WTC11 (cell line): ENCODE measurements at regions not wholly inside any gene's neighbourhood (a gene's known extent, or its start where the extent isn't known, plus 50 kb on each side); places are given as distances from the start of the nearest gene placed in this dataset.

ENCODE experiments used
- ATAC-seq: fragments of 200-7000 bp; cut with Tn5 transposase; 2 replicates; pipeline ENCODE4 v1.10.0; 2021; ENCODE audit warnings: mild to moderate bottlenecking, moderate library complexity
- CTCF ChIA-PET: fragments of 300-600 bp; sonication (Branson Sonifier 250); formaldehyde crosslinking; loops from one replicate; lab custom pipeline; 2021; ENCODE audit warnings: antibody characterized with exemption; lab: Charles Lee
- POLR2A ChIA-PET: fragments of 350-600 bp; sonication (Branson Sonifier 250); formaldehyde crosslinking; loops from one replicate; lab custom pipeline; 2021; ENCODE audit warnings: antibody characterized with exemption; lab: Charles Lee
- DNase-seq: peaks from one replicate; pipeline ENCODE4 v3.0.0; 2021; ENCODE audit warnings: low spot score
- H3K27ac Mint-ChIP-seq: 2 replicates; pipeline ENCODE4 v1.8.0; 2021; ENCODE audit warnings: mixed read lengths
- H3K27me3 Mint-ChIP-seq: 2 replicates; pipeline ENCODE4 v1.8.0; 2021; ENCODE audit warnings: low read depth, mild to moderate bottlenecking, moderate library complexity, mixed read lengths
- H3K36me3 Mint-ChIP-seq: 2 replicates; pipeline ENCODE4 v1.8.0; 2021; ENCODE audit warnings: mixed read lengths
- H3K4me1 Mint-ChIP-seq: 2 replicates; pipeline ENCODE4 v1.8.0; 2022; ENCODE audit warnings: mixed read lengths
- H3K4me3 Mint-ChIP-seq: 2 replicates; pipeline ENCODE4 v1.8.0; 2021; ENCODE audit warnings: mild to moderate bottlenecking, moderate library complexity, mixed read lengths
- H3K9me3 Mint-ChIP-seq: 2 replicates; pipeline ENCODE4 v1.8.0; 2021; ENCODE audit warnings: mixed read lengths
- AR ChIP-seq: fragments of 250-450 bp; sonication (Bioruptor Pico); IDR thresholded peaks from 2 replicates; pipeline ENCODE4 v1.9.0; 2021; ENCODE audit warnings: mild to moderate bottlenecking
- ATF6 ChIP-seq: sonication (generic); formaldehyde crosslinking; IDR thresholded peaks from 2 replicates; pipeline ENCODE4 v1.8.1; 2023; ENCODE audit warnings: mild to moderate bottlenecking, missing genetic modification reagents
- CDX4 ChIP-seq: fragments of 250-450 bp; sonication (Bioruptor Pico); IDR thresholded peaks from 2 replicates; pipeline ENCODE4 v1.9.0; 2021; ENCODE audit warnings: moderate library complexity, mild to moderate bottlenecking, inconsistent platforms, borderline replicate concordance
- E2F1 ChIP-seq: sonication (generic); formaldehyde crosslinking; IDR thresholded peaks from 2 replicates; pipeline ENCODE4 v1.8.0; 2022; ENCODE audit warnings: mild to moderate bottlenecking, missing genetic modification reagents
- KAT7 ChIP-seq: sonication (generic); formaldehyde crosslinking; IDR thresholded peaks from 2 replicates; pipeline ENCODE4 v1.8.1; 2023; ENCODE audit warnings: missing genetic modification reagents, mild to moderate bottlenecking, borderline replicate concordance
- MLX ChIP-seq: sonication (generic); formaldehyde crosslinking; IDR thresholded peaks from 2 replicates; pipeline ENCODE4 v1.8.1; 2023; ENCODE audit warnings: mild to moderate bottlenecking, missing genetic modification reagents, moderate library complexity
- MYBL2 ChIP-seq: sonication (generic); formaldehyde crosslinking; IDR thresholded peaks from 2 replicates; pipeline ENCODE4 v1.8.1; 2023; ENCODE audit warnings: mild to moderate bottlenecking, moderate library complexity, missing genetic modification reagents
- NR2C2 ChIP-seq: sonication (generic); formaldehyde crosslinking; IDR thresholded peaks from 2 replicates; pipeline ENCODE4 v1.8.0; 2022; ENCODE audit warnings: mild to moderate bottlenecking, missing genetic modification reagents
- TEAD1 ChIP-seq: sonication (generic); formaldehyde crosslinking; IDR thresholded peaks from 2 replicates; pipeline ENCODE4 v1.8.0; 2022; ENCODE audit warnings: mild to moderate bottlenecking, missing genetic modification reagents
- TP53 ChIP-seq: sonication (generic); formaldehyde crosslinking; IDR thresholded peaks from 2 replicates; pipeline ENCODE4 v1.8.1; 2023; ENCODE audit warnings: mild to moderate bottlenecking, missing genetic modification reagents
- ZBTB21 ChIP-seq: sonication (generic); formaldehyde crosslinking; IDR thresholded peaks from 2 replicates; pipeline ENCODE4 v1.8.1; 2023; ENCODE audit warnings: mild to moderate bottlenecking, missing genetic modification reagents, borderline replicate concordance
- ZMAT4 ChIP-seq: fragments of 250-450 bp; sonication (Bioruptor Pico); IDR thresholded peaks from 2 replicates; pipeline ENCODE4 v1.9.0; 2021; ENCODE audit warnings: mild to moderate bottlenecking
- ZNF281 ChIP-seq: sonication (generic); formaldehyde crosslinking; IDR thresholded peaks from 2 replicates; pipeline ENCODE4 v1.8.0; 2023; ENCODE audit warnings: mild to moderate bottlenecking, missing genetic modification reagents
- ZNF317 ChIP-seq: sonication (generic); formaldehyde crosslinking; IDR thresholded peaks from 2 replicates; pipeline ENCODE4 v1.8.1; 2023; ENCODE audit warnings: low read depth, mild to moderate bottlenecking, moderate library complexity, missing genetic modification reagents, borderline replicate concordance
- ZNF396 ChIP-seq: fragments of 250-450 bp; sonication (Bioruptor Pico); IDR thresholded peaks from 2 replicates; pipeline ENCODE4 v1.8.0; 2021; ENCODE audit warnings: mild to moderate bottlenecking, moderate library complexity, borderline replicate concordance
- ZNF416 ChIP-seq: fragments of 250-450 bp; sonication (Bioruptor Pico); IDR thresholded peaks from 2 replicates; pipeline ENCODE4 v1.9.0; 2021; ENCODE audit warnings: mild to moderate bottlenecking, inconsistent platforms
- ZNF512 ChIP-seq: sonication (generic); formaldehyde crosslinking; IDR thresholded peaks from 2 replicates; pipeline ENCODE4 v1.8.1; 2022; ENCODE audit warnings: missing genetic modification reagents, borderline replicate concordance
- ZNF532 ChIP-seq: fragments of 250-450 bp; sonication (Bioruptor Pico); IDR thresholded peaks from 2 replicates; pipeline ENCODE4 v1.9.0; 2021; ENCODE audit warnings: mild to moderate bottlenecking, borderline replicate concordance
- ZNF671 ChIP-seq: fragments of 250-450 bp; sonication (Bioruptor Pico); IDR thresholded peaks from 2 replicates; pipeline ENCODE4 v1.8.0; 2021; ENCODE audit warnings: mild to moderate bottlenecking

- no peaks in the 10 kb centered on the region; the same call in 1 of the 2 replicates for H3K27me3 Mint-ChIP-seq
- no peak overlapping the region for H3K4me3 Mint-ChIP-seq
- DNase-seq, result no peak
- POLR2A ChIA-PET, result no interaction called here
- ATAC-seq, result no peak
- H3K4me1 Mint-ChIP-seq, result peaks cover 3% of the 10 kb centered on the region; the same call in 1 of the 2 replicates
- no peak overlapping the region for H3K27ac Mint-ChIP-seq
- no peaks in the 10 kb centered on the region for H3K36me3 Mint-ChIP-seq
- TF ChIP-seq MLX (CRISPR knock-in tag), result no peak
- TF ChIP-seq AR (CRISPR knock-in tag), result no peak
- no peak for TF ChIP-seq ATF6 (CRISPR knock-in tag)
- no peak for TF ChIP-seq ZNF671
- no peak for TF ChIP-seq ZNF416
- TF ChIP-seq CDX4 (CRISPR knock-in tag), result no peak
- TF ChIP-seq NR2C2 (CRISPR knock-in tag), result no peak
- TF ChIP-seq KAT7 (CRISPR knock-in tag), result no peak
- no peak for TF ChIP-seq ZBTB21 (CRISPR knock-in tag)
- no peak for TF ChIP-seq TEAD1 (CRISPR knock-in tag)
- TF ChIP-seq ZNF281 (CRISPR knock-in tag), result no peak
- TF ChIP-seq TP53, result no peak
- no peak for TF ChIP-seq ZNF396
- no peak for TF ChIP-seq ZNF317 (CRISPR knock-in tag)
- no peak for TF ChIP-seq ZNF532 (CRISPR knock-in tag)
- TF ChIP-seq E2F1 (CRISPR knock-in tag), result no peak
- no peak for TF ChIP-seq ZNF512 (CRISPR knock-in tag)
- TF ChIP-seq MYBL2 (CRISPR knock-in tag), result no peak
- no peak for TF ChIP-seq ZMAT4 (CRISPR knock-in tag)
- H3K9me3 Mint-ChIP-seq, result no peaks in the 10 kb centered on the region
- CTCF ChIA-PET, result interaction anchor here (0.8 to 1.4 kb wide), 2 partner anchors 44 to 210 kb away, joined by 3 to 4 read pairs; no protein-coding TSS in a partner anchor
These were observed 414.6 kb upstream of the GOT2 start for GRCh38 chr16:59148769-59149155.
